HG02623 (cell line): ENCODE measurements at regions not wholly inside any gene's neighbourhood (a gene's known extent, or its start where the extent isn't known, plus 50 kb on each side); places are given as distances from the start of the nearest gene placed in this dataset.

ENCODE experiments used
- ATAC-seq: cut with Tn5 transposase; IDR thresholded peaks from one replicate; pipeline ENCODE4 v1.9.1; 2021; ENCODE audit warnings: moderate library complexity; ENCODE audit not compliant: unreplicated experiment

DNA sequence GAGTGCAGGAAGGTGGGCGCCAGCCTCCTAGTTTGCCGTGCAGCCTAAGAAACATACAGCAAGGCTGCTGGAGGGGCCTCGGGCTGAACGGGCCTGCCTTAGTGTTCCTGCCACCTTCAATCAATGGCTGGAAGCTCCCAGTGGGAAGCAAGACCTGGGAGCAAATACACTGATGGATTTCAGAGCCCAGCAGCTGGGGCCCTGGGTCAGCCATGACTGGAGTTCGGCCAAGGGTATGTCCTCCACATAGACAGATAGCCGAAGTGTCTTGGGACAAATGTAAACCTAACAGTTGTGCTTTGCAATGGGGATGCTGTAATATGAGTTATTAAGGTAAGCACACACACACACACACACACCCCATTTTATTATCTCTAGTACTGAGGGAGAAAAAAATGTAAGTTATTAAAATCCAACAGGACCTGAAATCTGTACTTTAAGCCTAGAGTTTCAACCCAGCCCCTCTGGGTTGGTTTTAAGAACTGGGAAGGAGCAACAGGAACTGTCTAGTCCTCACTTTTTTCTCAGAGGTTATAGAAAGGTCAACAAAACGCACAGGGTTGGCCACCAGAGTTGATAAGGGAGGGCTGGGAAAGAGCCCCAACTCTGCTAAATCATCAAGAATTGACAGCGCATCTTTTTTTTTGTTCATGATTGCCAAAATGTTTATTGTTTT, 50.0 kb upstream of the CELF2 start:
- ATAC-seq, result no peak
